ENCODE measurements at regions not wholly inside any gene's neighbourhood (a gene's known extent, or its start where the extent isn't known, plus 50 kb on each side); places are given as distances from the start of the nearest gene placed in this dataset.

- DNase-seq (ENCODE audit: low spot score) = no peak
These were observed 215.6 kb upstream of the VEPH1 start for GRCh38 chr3:157718800-157719199.

GRCh38 chr3:157713101-157713500, 209.9 kb upstream of the VEPH1 start:
- DNase-seq (ENCODE audit: low spot score) = no peak

- DNase-seq (ENCODE audit: low spot score) = no peak
These were observed 202.0 kb upstream of the VEPH1 start for GRCh38 chr3:157705258-157705657.

- DNase-seq (ENCODE audit: low spot score) = no peak
These were observed 197.2 kb upstream of the VEPH1 start for GRCh38 chr3:157700405-157700804.

- no peak for DNase-seq (ENCODE audit: low spot score)
These were observed 192.4 kb upstream of the VEPH1 start for GRCh38 chr3:157695586-157695985.

- DNase-seq (ENCODE audit: low spot score) = no peak
These were observed 191.9 kb upstream of the VEPH1 start for GRCh38 chr3:157695103-157695502.

GRCh38 chr3:157693762-157694161, 190.5 kb upstream of the VEPH1 start:
- no peak for DNase-seq (ENCODE audit: low spot score)

GRCh38 chr3:157692468-157692867, 189.3 kb upstream of the VEPH1 start:
- DNase-seq (ENCODE audit: low spot score) = no peak

- no peak for DNase-seq (ENCODE audit: low spot score)
These were observed 180.5 kb upstream of the VEPH1 start for GRCh38 chr3:157683668-157684067.

GRCh38 chr3:157672061-157672460, 168.8 kb upstream of the VEPH1 start:
- no peak for DNase-seq (ENCODE audit: low spot score)

GRCh38 chr3:157671656-157672055, 168.4 kb upstream of the VEPH1 start:
- DNase-seq (ENCODE audit: low spot score) = no peak

- DNase-seq (ENCODE audit: low spot score) = no peak
These were observed 166.2 kb upstream of the VEPH1 start for GRCh38 chr3:157669416-157669815.

- no peak for DNase-seq (ENCODE audit: low spot score)
These were observed 164.3 kb upstream of the VEPH1 start for GRCh38 chr3:157667493-157667892.

GRCh38 chr3:157662171-157662570, 159.0 kb upstream of the VEPH1 start:
- no peak for DNase-seq (ENCODE audit: low spot score)

- DNase-seq (ENCODE audit: low spot score) = no peak
These were observed 157.6 kb upstream of the VEPH1 start for GRCh38 chr3:157660847-157661246.

GRCh38 chr3:157652366-157652765, 149.2 kb upstream of the VEPH1 start:
- DNase-seq (ENCODE audit: low spot score) = no peak

GRCh38 chr3:157650699-157651098, 147.5 kb upstream of the VEPH1 start:
- no peak for DNase-seq (ENCODE audit: low spot score)

- DNase-seq (ENCODE audit: low spot score) = no peak
These were observed 147.0 kb upstream of the VEPH1 start for GRCh38 chr3:157650172-157650571.

GRCh38 chr3:157649511-157649910, 146.3 kb upstream of the VEPH1 start:
- DNase-seq (ENCODE audit: low spot score) = no peak

GRCh38 chr3:157647820-157648219, 144.6 kb upstream of the VEPH1 start:
- no peak for DNase-seq (ENCODE audit: low spot score)

GRCh38 chr3:157639756-157640426, 136.7 kb upstream of the VEPH1 start:
- DNase-seq (ENCODE audit: low spot score) = no peak

GRCh38 chr3:157637866-157638265, 134.7 kb upstream of the VEPH1 start:
- DNase-seq (ENCODE audit: low spot score) = no peak

- no peak for DNase-seq (ENCODE audit: low spot score)
These were observed 130.0 kb upstream of the VEPH1 start for GRCh38 chr3:157633241-157633640.

- no peak for DNase-seq (ENCODE audit: low spot score)
These were observed 128.9 kb upstream of the VEPH1 start for GRCh38 chr3:157632075-157632474.

- no peak for DNase-seq (ENCODE audit: low spot score)
These were observed 128.3 kb upstream of the VEPH1 start for GRCh38 chr3:157631478-157631877.

Measured in AG20443 (cell line).